Lung (tissue), 11 donors: ENCODE measurements at regions not wholly inside any gene's neighbourhood (a gene's known extent, or its start where the extent isn't known, plus 50 kb on each side); places are given as distances from the start of the nearest gene placed in this dataset.

Experiments used
- ATAC-seq: fragments of 200-7000 bp; cut with Tn5 transposase; one replicate; pipeline ENCODE4 v1.9.1; 2020; ENCODE audit warnings: moderate number of reproducible peaks; ENCODE audit not compliant: insufficient read depth, low FRiP score
- DNase-seq, 3 donors: peaks; one replicate each; pipeline ENCODE4 v3.0.0-alpha.2; 2013 to 2017
- H3K27ac ChIP-seq, 2 donors: one replicate each; pipeline ENCODE4 v1.5.1; 2013; ENCODE audit warnings: mild to moderate bottlenecking in 2 of 2, moderate library complexity in 2 of 2, control low read depth in 1 of 2, inconsistent platforms in 1 of 2, low read depth in 1 of 2, low read length in 1 of 2
- H3K27me3 ChIP-seq, 3 donors: one replicate each; pipeline ENCODE4 v1.5.1; 2013; ENCODE audit warnings: low read length in 2 of 3; ENCODE audit not compliant: control insufficient read depth in 3 of 3, insufficient read depth in 3 of 3
- H3K36me3 ChIP-seq, 4 donors: one replicate each; pipeline ENCODE4 v1.5.1; 2013; ENCODE audit warnings: low read length in 4 of 4, mild to moderate bottlenecking in 1 of 4, moderate library complexity in 1 of 4; ENCODE audit not compliant: control insufficient read depth in 4 of 4, insufficient read depth in 4 of 4
- H3K4me1 ChIP-seq, 5 donors: one replicate each; pipeline ENCODE4 v1.5.1; 2013; ENCODE audit warnings: low read length in 5 of 5, mild to moderate bottlenecking in 2 of 5, moderate library complexity in 1 of 5; ENCODE audit not compliant: control insufficient read depth in 5 of 5, insufficient read depth in 5 of 5
- H3K4me3 ChIP-seq: one replicate; pipeline ENCODE4 v1.5.1; 2013; ENCODE audit warnings: mild to moderate bottlenecking, control low read depth, moderate library complexity
- H3K9ac ChIP-seq, 2 donors: one replicate each; pipeline ENCODE4 v1.5.1; 2013; ENCODE audit warnings: low read length in 2 of 2, control low read depth in 1 of 2; ENCODE audit not compliant: insufficient read depth in 1 of 2
- H3K9me3 ChIP-seq, 4 donors: one replicate each; pipeline ENCODE4 v1.5.1; 2013; ENCODE audit warnings: low read length in 3 of 4, mild to moderate bottlenecking in 1 of 4, moderate library complexity in 1 of 4; ENCODE audit not compliant: control insufficient read depth in 4 of 4, insufficient read depth in 3 of 4
- WGBS, 2 donors: extraction: QIAGEN DNeasy Blood & Tissue Kit; methylation state at CpG; one replicate each; pipeline ENCODE4 v1.1.7; 2013; 5-methylcytosine and 5-hydroxymethylcytosine counted together
- TF ChIP-seq, protein P1 (sequence below): IDR thresholded peaks from 2 replicates; pipeline ENCODE4 v1.5.1; 2012; ENCODE audit warnings: mild to moderate bottlenecking; ENCODE audit errors: control extremely low read depth, extremely low read depth
- donor health status: control.
- donor health status: control.
- donor health status: Bipolar disorder and iron deficiency.
- donor health status: healthy.
- donor health status: DM: yes; HTN: yes; CAD: no.

DNA sequence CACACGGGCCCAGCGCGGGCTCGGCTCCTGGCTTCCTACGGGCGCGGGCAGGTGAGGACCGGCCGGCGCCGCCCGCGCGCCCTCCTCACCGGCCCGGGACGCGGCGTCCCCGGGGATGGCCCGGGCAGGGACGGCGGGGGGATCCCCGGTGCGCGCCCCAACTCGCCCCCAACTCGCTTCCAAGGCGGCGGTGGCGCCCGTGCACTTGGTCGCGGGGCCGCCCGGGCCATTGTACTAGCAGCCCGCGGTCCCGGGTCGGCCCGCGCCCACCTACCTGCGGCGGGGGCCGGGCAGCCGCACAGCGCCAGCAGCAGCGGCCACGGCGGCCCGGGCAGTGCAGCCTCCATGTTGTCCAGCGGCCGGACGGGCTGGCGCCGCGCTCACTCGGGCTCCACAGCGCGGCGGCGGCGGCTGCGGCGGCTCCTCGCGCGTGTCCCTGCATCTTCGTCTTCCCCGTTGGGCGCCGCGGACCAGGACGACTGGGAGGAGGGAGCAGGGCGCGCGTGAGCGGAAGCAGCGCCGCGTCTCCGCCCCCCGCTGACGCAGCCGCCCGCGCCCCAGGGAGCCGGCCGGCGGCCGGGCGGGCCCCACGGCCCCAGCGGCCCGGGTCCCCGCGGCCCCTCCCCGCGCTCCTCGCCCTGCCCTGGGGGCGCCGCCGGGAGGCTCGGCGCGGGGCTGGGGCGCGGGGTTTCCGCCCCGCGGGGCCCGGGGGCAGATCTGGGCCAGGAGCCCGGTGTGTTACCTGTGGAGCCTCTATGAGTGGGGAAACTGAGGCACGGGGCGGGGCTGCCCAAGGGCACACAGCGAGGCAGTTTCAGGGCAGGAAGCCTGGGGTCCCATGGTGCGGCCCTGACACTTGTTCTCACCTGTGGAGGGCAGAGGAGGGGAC is 159.3 kb upstream of the GRK3 start:
- H3K9me3 ChIP-seq: no peaks in the 10 kb centered on the region

DNA sequence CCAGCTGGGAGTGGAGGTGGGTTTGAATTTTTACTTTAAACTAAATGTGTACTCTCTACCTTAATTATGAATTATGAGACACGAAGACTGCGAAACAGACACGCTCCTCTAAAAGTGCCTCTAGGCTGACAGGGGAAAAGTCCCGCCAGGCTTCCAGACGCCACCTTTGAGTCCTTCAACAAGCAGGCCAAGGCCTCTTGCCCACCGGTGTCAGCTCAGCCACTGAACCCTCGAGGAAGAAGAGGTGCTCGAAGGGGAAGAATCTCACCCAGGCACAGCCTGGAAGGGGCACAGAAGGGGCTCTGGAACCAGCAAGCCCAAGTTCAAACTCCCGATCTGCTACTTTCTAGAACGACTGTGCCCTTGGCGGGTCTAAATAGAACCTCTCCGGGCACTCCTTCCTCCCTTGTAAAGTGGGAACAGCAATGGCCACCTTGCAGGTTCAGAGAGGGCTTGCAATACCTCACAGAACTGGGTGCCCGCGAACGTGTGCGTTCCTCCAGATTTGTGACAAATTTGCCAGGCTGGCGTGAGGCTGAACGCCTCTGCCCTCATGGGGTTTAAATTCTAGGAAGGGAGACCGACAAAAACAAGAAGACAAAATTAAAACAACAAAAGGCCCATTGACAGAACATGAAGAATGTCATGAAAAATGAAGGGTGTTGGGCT is 158.5 kb upstream of the GRK3 start:
- peak overlapping the region; percentile 90 to 91 for H3K27ac ChIP-seq
- H3K4me1 ChIP-seq: peaks cover 3 to 41% (median 16%) of the 10 kb centered on the region in 5 donors

More for the DNA sequence above, 159.3 kb upstream of the GRK3 start:
- H3K4me1 ChIP-seq: peaks cover 5 to 48% (median 16%) of the 10 kb centered on the region in 5 donors
- no peaks in the 10 kb centered on the region for H3K27me3 ChIP-seq
- DNase-seq (peak; percentile 63 to 77 (median 66)), ATAC-seq (peak; percentile 69)
- H3K4me3 ChIP-seq: peak overlapping the region; percentile 90
- peak overlapping the region in 1 of 2 donors; percentile 68 for H3K9ac ChIP-seq
- no peaks in the 10 kb centered on the region for H3K36me3 ChIP-seq
- peak overlapping the region; percentile 90 to 91 for H3K27ac ChIP-seq
- TF ChIP-seq, protein P1, sequence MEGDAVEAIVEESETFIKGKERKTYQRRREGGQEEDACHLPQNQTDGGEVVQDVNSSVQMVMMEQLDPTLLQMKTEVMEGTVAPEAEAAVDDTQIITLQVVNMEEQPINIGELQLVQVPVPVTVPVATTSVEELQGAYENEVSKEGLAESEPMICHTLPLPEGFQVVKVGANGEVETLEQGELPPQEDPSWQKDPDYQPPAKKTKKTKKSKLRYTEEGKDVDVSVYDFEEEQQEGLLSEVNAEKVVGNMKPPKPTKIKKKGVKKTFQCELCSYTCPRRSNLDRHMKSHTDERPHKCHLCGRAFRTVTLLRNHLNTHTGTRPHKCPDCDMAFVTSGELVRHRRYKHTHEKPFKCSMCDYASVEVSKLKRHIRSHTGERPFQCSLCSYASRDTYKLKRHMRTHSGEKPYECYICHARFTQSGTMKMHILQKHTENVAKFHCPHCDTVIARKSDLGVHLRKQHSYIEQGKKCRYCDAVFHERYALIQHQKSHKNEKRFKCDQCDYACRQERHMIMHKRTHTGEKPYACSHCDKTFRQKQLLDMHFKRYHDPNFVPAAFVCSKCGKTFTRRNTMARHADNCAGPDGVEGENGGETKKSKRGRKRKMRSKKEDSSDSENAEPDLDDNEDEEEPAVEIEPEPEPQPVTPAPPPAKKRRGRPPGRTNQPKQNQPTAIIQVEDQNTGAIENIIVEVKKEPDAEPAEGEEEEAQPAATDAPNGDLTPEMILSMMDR: no peak
- WGBS, 2 donors: 1% methylated on average over 103 to 117 of the region's 117 CpGs

DNA sequence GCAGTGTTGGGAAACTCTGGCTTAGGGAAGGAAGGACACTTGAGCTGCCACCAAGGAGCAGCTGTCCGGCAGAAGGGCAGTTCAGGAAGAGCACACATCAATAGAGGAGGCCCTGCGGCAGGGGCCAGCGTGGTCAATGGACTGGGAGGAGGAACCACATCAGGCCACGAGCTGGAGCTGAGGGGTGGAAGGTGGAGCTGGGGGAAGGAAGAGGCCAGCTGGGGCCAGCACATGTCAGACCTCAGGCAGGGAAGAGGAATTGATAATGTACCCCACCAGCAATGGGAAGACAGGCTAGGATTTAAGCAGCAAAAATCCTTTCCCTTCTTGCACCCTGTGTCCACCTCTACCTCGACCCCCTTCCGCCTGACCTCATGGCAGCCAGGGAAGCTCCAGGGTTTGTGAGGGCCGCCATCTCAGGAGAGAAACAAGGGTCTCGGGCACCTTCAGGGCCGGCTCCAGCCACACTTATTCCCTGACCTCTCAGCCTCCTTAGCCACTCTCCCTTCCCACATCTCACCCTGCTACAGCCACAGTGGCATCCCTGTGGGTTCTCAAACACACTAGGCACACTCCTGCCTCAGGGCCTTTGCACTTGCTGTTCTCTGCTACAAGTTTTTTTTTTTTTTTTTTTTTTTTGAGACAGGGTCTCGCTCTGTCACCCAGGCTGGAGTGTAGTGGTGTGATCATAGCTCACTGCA is 157.8 kb upstream of the GRK3 start:
- H3K9me3 ChIP-seq: no peaks in the 10 kb centered on the region
- no peak overlapping the region for H3K27ac ChIP-seq
- H3K9ac ChIP-seq: no peak overlapping the region
- DNase-seq: no peak
- TF ChIP-seq, protein P1: no peak
- no peak for ATAC-seq
- no peaks in the 10 kb centered on the region for H3K27me3 ChIP-seq
- peaks cover 0 to 35% (median 16%) of the 10 kb centered on the region in 5 donors for H3K4me1 ChIP-seq
- no peaks in the 10 kb centered on the region for H3K36me3 ChIP-seq
- no peak overlapping the region for H3K4me3 ChIP-seq
- 63 to 84% methylated on average over 8 to 10 of the region's 10 CpGs for WGBS, 2 donors

More for the DNA sequence above, 158.5 kb upstream of the GRK3 start:
- ATAC-seq (no peak), DNase-seq (no peak)
- peak overlapping the region; percentile 90 for H3K4me3 ChIP-seq
- H3K36me3 ChIP-seq: no peaks in the 10 kb centered on the region
- TF ChIP-seq, protein P1: no peak
- peak overlapping the region in 1 of 2 donors; percentile 68 for H3K9ac ChIP-seq
- WGBS, 2 donors: 73 to 76% methylated on average over 19 of the region's 19 CpGs
- no peaks in the 10 kb centered on the region for H3K27me3 ChIP-seq
- H3K9me3 ChIP-seq: no peaks in the 10 kb centered on the region
